ENCODE measurements at regions not wholly inside any gene's neighbourhood (a gene's known extent, or its start where the extent isn't known, plus 50 kb on each side); places are given as distances from the start of the nearest gene placed in this dataset.

DNA sequence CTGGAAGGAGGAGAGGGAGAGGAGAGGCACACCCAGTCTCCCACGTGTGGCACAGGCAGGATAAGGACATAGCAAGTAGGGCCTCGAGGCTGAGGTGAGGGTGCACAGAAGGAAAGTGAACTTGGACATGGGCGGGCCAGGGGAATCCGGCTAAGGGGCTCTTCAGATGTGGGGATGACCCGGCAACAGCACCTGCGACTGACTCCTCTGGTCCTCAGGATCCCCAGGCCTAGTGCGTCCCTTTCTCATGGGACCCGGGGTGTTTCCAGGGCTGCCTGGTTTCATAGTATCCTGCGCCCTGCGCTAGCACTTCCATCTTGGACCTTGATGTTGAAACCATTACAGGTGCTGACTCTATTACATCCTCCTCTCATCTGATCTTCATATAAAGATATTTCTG lies 96.1 kb upstream of the LYZL2 start:
- no peaks in the 10 kb centered on the region for H3K27me3 Mint-ChIP-seq (ENCODE audit: low read depth)
- no peak for DNase-seq (ENCODE audit: low spot score)
- H3K4me3 Mint-ChIP-seq (ENCODE audit: unreplicated experiment): no peak overlapping the region
- H3K9me3 Mint-ChIP-seq (ENCODE audit: low read depth): no peaks in the 10 kb centered on the region
- no peak overlapping the region for H3K27ac Mint-ChIP-seq (ENCODE audit: unreplicated experiment)
- peaks cover 9% of the 10 kb centered on the region for H3K4me1 Mint-ChIP-seq (ENCODE audit: low read depth)
- TF ChIP-seq, protein P1, sequence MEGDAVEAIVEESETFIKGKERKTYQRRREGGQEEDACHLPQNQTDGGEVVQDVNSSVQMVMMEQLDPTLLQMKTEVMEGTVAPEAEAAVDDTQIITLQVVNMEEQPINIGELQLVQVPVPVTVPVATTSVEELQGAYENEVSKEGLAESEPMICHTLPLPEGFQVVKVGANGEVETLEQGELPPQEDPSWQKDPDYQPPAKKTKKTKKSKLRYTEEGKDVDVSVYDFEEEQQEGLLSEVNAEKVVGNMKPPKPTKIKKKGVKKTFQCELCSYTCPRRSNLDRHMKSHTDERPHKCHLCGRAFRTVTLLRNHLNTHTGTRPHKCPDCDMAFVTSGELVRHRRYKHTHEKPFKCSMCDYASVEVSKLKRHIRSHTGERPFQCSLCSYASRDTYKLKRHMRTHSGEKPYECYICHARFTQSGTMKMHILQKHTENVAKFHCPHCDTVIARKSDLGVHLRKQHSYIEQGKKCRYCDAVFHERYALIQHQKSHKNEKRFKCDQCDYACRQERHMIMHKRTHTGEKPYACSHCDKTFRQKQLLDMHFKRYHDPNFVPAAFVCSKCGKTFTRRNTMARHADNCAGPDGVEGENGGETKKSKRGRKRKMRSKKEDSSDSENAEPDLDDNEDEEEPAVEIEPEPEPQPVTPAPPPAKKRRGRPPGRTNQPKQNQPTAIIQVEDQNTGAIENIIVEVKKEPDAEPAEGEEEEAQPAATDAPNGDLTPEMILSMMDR (IDR thresholded peaks at IDR 0.05): no peak
- H3K36me3 Mint-ChIP-seq (ENCODE audit: low read depth): no peaks in the 10 kb centered on the region

DNA sequence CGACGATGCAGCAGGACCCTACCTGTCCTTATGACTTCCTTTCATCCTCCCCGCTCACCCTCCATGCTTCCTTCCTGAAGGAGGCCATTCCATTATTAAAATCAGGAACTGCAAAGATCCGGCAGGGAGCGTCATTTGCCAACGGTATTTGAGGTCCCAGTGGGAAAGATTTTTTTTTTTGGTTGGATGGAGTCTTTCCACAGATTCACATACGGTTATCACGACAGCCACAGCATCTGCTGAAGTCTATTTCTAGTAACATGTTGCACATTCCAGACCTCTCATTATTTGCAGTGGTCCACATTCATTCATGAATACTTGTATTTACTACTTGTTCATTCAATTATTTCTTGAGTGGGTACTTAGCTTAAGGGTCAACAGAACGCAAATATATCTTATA lies 94.7 kb upstream of the LYZL2 start:
- Mint-ChIP-seq H3K4me1 (ENCODE audit: low read depth) (peaks cover 9% of the 10 kb centered on the region), H3K4me3 (ENCODE audit: unreplicated experiment) (no peak overlapping the region), H3K9me3 (ENCODE audit: low read depth) (no peaks in the 10 kb centered on the region), H3K27me3 (ENCODE audit: low read depth) (peaks cover 2% of the 10 kb centered on the region), H3K36me3 (ENCODE audit: low read depth) (no peaks in the 10 kb centered on the region), H3K27ac (ENCODE audit: unreplicated experiment) (no peak overlapping the region)
- no peak for DNase-seq (ENCODE audit: low spot score)
- TF ChIP-seq, protein P1 (IDR thresholded peaks at IDR 0.05): no peak

DNA sequence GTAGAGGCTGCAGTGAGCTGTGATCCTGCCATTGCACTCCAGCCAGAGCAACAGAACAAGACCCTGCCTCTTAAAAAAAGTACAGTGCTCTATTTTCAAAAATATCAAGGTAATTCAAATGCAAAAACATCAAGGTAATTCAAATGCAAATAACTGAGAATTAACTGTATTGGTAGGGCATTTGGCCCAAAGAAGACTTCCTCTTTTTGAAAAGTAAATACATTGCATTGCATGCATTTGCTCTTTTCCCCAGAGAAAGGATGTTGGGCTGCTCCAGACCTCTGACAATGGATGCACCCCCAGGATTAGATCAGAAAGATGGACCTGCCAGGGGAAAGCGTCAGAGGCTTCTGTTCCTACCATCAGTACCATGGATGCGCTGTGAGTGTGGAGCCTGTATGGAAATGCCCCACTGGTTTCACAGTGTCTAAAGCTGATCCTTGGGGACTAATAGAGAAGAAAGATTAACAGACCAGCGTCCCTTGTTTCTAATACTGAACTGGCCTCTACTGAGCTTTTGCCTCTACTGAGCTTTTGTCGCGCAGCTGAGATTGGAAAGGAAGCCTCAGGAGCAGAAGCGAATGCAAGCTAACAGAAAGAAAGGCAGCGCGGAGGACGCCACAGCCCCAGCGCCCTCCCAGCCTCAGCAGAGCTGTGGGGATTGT lies 93.5 kb upstream of the LYZL2 start:
- no peak overlapping the region for H3K27ac Mint-ChIP-seq (ENCODE audit: unreplicated experiment)
- no peaks in the 10 kb centered on the region for H3K9me3 Mint-ChIP-seq (ENCODE audit: low read depth)
- no peaks in the 10 kb centered on the region for H3K36me3 Mint-ChIP-seq (ENCODE audit: low read depth)
- peaks cover 9% of the 10 kb centered on the region for H3K4me1 Mint-ChIP-seq (ENCODE audit: low read depth)
- no peak overlapping the region for H3K4me3 Mint-ChIP-seq (ENCODE audit: unreplicated experiment)
- TF ChIP-seq, protein P1 (IDR thresholded peaks at IDR 0.05): no peak
- no peak for DNase-seq (ENCODE audit: low spot score)
- H3K27me3 Mint-ChIP-seq (ENCODE audit: low read depth): peaks cover 2% of the 10 kb centered on the region

DNA sequence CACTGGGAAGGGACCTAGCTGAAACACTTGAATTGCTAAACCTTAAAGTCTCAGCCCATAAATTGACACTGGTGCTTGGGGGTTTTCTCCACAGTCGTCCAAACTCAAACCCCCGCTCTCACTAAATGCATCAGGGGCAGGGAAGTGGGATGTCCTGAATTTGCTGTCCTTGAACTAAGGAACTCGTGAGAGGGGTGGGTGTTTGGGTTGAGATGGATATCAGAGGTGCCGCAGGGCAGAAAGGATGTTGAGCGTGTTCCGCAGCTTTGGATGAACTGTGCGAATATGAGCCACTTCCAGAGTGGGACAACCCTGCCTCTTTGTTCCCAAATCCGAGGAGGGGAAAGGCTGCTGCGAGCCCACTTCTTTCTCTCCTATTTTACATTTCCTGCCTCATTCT lies 90.3 kb upstream of the LYZL2 start:
- TF ChIP-seq, protein P1 (IDR thresholded peaks at IDR 0.05): no peak
- no peak for DNase-seq (ENCODE audit: low spot score)
- Mint-ChIP-seq H3K9me3 (ENCODE audit: low read depth) (no peaks in the 10 kb centered on the region), H3K4me3 (ENCODE audit: unreplicated experiment) (no peak overlapping the region), H3K27ac (ENCODE audit: unreplicated experiment) (no peak overlapping the region), H3K27me3 (ENCODE audit: low read depth) (peaks cover 2% of the 10 kb centered on the region), H3K36me3 (ENCODE audit: low read depth) (no peaks in the 10 kb centered on the region), H3K4me1 (ENCODE audit: low read depth) (no peaks in the 10 kb centered on the region)

DNA sequence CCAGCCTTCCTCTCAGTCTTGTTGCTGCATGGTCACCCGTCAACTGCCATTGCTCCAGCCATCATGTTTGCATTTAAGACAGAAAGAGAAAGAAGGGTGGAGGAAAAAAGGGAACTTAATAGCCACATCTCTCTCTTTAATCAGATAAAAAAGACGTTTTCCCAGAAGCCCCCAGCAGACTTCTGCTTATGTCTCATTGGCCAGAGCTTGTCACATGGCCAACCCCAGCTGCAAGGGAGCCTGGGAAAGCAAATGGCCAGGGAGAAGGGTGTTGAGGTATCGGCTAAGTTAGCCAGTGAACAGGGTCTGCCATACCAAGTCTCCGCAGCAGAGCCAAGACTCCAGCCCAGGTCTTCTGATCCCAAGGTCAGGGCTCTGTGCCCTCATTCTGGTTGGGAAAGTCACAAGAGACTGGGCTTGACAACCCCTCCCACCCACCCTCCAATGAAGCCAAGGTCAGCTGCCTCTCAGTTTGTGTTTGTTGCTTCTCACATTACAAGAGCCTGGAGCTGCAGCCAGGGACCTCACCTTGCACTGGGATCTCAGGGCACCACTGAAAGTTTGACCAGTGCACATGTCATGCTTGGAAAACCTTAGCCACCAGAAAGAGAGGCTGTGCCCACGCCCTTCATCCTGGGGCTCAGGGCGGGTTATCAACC lies 80.3 kb upstream of the LYZL2 start:
- no peaks in the 10 kb centered on the region for H3K27me3 Mint-ChIP-seq (ENCODE audit: low read depth)
- no peak for DNase-seq (ENCODE audit: low spot score)
- TF ChIP-seq, protein P1 (IDR thresholded peaks at IDR 0.05): no peak
- no peak overlapping the region for H3K27ac Mint-ChIP-seq (ENCODE audit: unreplicated experiment)
- H3K4me3 Mint-ChIP-seq (ENCODE audit: unreplicated experiment): no peak overlapping the region
- peaks cover 15% of the 10 kb centered on the region for H3K9me3 Mint-ChIP-seq (ENCODE audit: low read depth)
- H3K4me1 Mint-ChIP-seq (ENCODE audit: low read depth): no peaks in the 10 kb centered on the region
- H3K36me3 Mint-ChIP-seq (ENCODE audit: low read depth): peaks cover 3% of the 10 kb centered on the region

Data from chondrocyte (in vitro differentiated cells).